ENCODE measurements at regions not wholly inside any gene's neighbourhood (a gene's known extent, or its start where the extent isn't known, plus 50 kb on each side); places are given as distances from the start of the nearest gene placed in this dataset.

GRCh38 chr3:138889792-138890191 lies 55.1 kb upstream of the PIK3CB start:
- no peaks in the 10 kb centered on the region for H3K4me1 ChIP-seq (ENCODE audit: insufficient read depth)
- no peak for TF ChIP-seq EZH2phosphoT487 (IDR thresholded peaks at IDR 0.05; ENCODE audit: unreplicated experiment)
- TF ChIP-seq ETS1 (IDR thresholded peaks at IDR 0.05) = no peak
- TF ChIP-seq ZNF462 (CRISPR knock-in tag; IDR thresholded peaks at IDR 0.05) = no peak
- TF ChIP-seq JUNB (IDR thresholded peaks at IDR 0.05; ENCODE audit: unreplicated experiment) = no peak
- TF ChIP-seq REST (IDR thresholded peaks at IDR 0.05; ENCODE audit: unreplicated experiment) = no peak
- no peak for TF ChIP-seq ZNF114 (CRISPR knock-in tag; IDR thresholded peaks at IDR 0.05)
- no peak for TF ChIP-seq CREB1 (CRISPR knock-in tag; IDR thresholded peaks at IDR 0.05; ENCODE audit: low read depth)
- TF ChIP-seq EZH2 (IDR thresholded peaks at IDR 0.05; ENCODE audit: low read depth, unreplicated experiment) = no peak
- TF ChIP-seq CTCF (conservative IDR thresholded peaks at IDR 0.05; ENCODE audit: low read depth in 2 of 2) = no peak
- TF ChIP-seq POLR2AphosphoS5 (IDR thresholded peaks at IDR 0.05; ENCODE audit: low read depth) = no peak
- no peak for TF ChIP-seq NANOG (IDR thresholded peaks at IDR 0.05; ENCODE audit: borderline replicate concordance)
- no peaks in the 10 kb centered on the region for H3K79me2 ChIP-seq (replicated peaks; ENCODE audit: insufficient read depth)
- ATAC-seq (peak; percentile 43; the same call in 2 of the 3 replicates), DNase-seq (ENCODE audit: low spot score) (no peak)
- H3K27me3 ChIP-seq (ENCODE audit: insufficient read depth) = no peaks in the 10 kb centered on the region
- no peaks in the 10 kb centered on the region for H4K20me1 ChIP-seq (replicated peaks; ENCODE audit: insufficient read depth)
- H3K36me3 ChIP-seq (ENCODE audit: insufficient read depth) = no peaks in the 10 kb centered on the region
- no peak overlapping the region for H3K27ac ChIP-seq (ENCODE audit: low read depth)
- Mint-ChIP-seq H3K36me3 (ENCODE audit: low read depth) (no peaks in the 10 kb centered on the region), H3K27me3 (ENCODE audit: insufficient read depth, low read depth, poor library complexity) (peaks cover 10% of the 10 kb centered on the region), H3K9me3 (no peaks in the 10 kb centered on the region), H3K4me3 (no peak overlapping the region), H3K4me1 (peaks cover 2% of the 10 kb centered on the region; the same call in 2 of the 3 replicates), H3K27ac (no peak overlapping the region)
- H3K4me2 ChIP-seq = no peak overlapping the region
- no peaks in the 10 kb centered on the region for H3F3A ChIP-seq (replicated peaks; ENCODE audit: low read depth)
- no peak overlapping the region for H3K4me3 ChIP-seq
- no peaks in the 10 kb centered on the region for H3K9me2 ChIP-seq (ENCODE audit: insufficient read depth)
- no peak overlapping the region for H2AFZ ChIP-seq
